ENCODE measurements at regions not wholly inside any gene's neighbourhood (a gene's known extent, or its start where the extent isn't known, plus 50 kb on each side); places are given as distances from the start of the nearest gene placed in this dataset.
"Not testable (repeated sequence)": the region's sequence is repeated elsewhere in the genome, so short reads cannot be mapped to it uniquely, and the experiment has no call there.

DNA sequence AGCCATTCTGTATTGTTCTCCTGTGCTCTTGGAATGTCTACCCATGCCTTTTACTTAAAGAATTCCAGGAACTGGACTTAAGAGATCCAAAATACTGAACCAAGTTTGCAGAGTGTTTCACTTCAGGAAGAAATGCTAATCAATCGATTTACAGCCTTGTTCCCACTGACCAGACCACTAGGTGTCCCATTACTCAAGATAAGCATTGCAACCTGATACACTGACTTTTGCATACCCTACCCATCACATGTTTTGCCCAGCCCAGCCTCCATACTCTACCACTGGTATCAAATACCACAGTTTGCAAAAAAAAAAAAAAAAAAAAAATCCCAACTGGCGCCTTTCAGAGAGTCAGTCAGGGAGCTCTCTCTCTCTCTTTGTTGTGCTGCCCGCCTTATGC lies 550.8 kb downstream of the CDH9 start:
- WGBS, 2 donors = 72 to 86% methylated on average over 3 of the region's 3 CpGs

DNA sequence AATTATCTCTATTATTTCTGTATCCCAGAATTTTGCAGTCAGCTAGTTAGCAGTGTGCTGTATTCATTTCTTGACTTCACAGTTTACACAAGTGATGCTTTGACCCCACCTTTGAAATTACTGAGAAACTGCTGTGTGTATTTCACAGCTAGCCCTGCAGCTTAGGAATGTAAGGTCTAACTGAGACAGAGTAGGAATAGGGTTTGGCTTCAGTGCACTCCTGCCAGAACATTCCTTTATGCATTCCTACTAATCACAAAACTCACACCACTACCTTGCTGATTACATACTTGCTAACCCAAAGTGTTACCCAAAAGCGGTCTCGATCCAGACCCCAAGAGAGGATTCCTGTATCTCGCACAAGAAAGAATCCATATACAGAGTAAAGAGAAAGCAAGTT lies 551.8 kb downstream of the CDH9 start:
- Histone ChIP-seq H3K4me1 (ENCODE audit: control insufficient read depth in 5 of 5, insufficient read depth in 5 of 5, low read length in 5 of 5) (peaks cover 0 to 3% (median 0%) of the 10 kb centered on the region in 5 donors), H3K27me3 (ENCODE audit: control insufficient read depth in 3 of 3, insufficient read depth in 3 of 3, low read length in 2 of 3) (no peaks in the 10 kb centered on the region), H3K27ac (ENCODE audit: low read depth in 1 of 2, low read length in 1 of 2) (no peak overlapping the region), H3K9me3 (ENCODE audit: control insufficient read depth in 4 of 4, insufficient read depth in 3 of 4, low read length in 3 of 4) (peaks cover 0 to 9% (median 0%) of the 10 kb centered on the region in 4 donors), H3K4me3 (no peak overlapping the region), H3K36me3 (ENCODE audit: control insufficient read depth in 4 of 4, insufficient read depth in 4 of 4, low read length in 4 of 4) (no peaks in the 10 kb centered on the region), H3K9ac (ENCODE audit: insufficient read depth in 1 of 2, low read length in 2 of 2) (no peak overlapping the region)
- no peak for TF ChIP-seq CTCF (IDR thresholded peaks at IDR 0.05; ENCODE audit: control extremely low read depth, extremely low read depth)
- DNase-seq = peak in 1 of 3 donors; percentile 3
- 72 to 76% methylated on average over 3 of the region's 3 CpGs for WGBS, 2 donors
- no peak for ATAC-seq (ENCODE audit: insufficient read depth, low FRiP score)

More for the DNA sequence above, 550.8 kb downstream of the CDH9 start:
- peaks cover 0 to 10% (median 0%) of the 10 kb centered on the region in 4 donors for H3K9me3 ChIP-seq (ENCODE audit: control insufficient read depth in 4 of 4, insufficient read depth in 3 of 4, low read length in 3 of 4)
- H3K4me3 ChIP-seq = no peak overlapping the region
- TF ChIP-seq CTCF (IDR thresholded peaks at IDR 0.05; ENCODE audit: control extremely low read depth, extremely low read depth) = no peak
- no peak for ATAC-seq (ENCODE audit: insufficient read depth, low FRiP score)
- no peaks in the 10 kb centered on the region for H3K36me3 ChIP-seq (ENCODE audit: control insufficient read depth in 4 of 4, insufficient read depth in 4 of 4, low read length in 4 of 4)
- peaks cover 0 to under 1% (median 0%) of the 10 kb centered on the region in 5 donors for H3K4me1 ChIP-seq (ENCODE audit: control insufficient read depth in 5 of 5, insufficient read depth in 5 of 5, low read length in 5 of 5)
- no peak overlapping the region for H3K9ac ChIP-seq (ENCODE audit: insufficient read depth in 1 of 2, low read length in 2 of 2)
- no peak for DNase-seq
- no peaks in the 10 kb centered on the region for H3K27me3 ChIP-seq (ENCODE audit: control insufficient read depth in 3 of 3, insufficient read depth in 3 of 3, low read length in 2 of 3)
- H3K27ac ChIP-seq (ENCODE audit: low read depth in 1 of 2, low read length in 1 of 2) = no peak overlapping the region

GRCh38 chr5:26485146-26485860 lies 553.1 kb downstream of the CDH9 start:
- not testable (repeated sequence) for H3K4me3 ChIP-seq; ATAC-seq (ENCODE audit: insufficient read depth, low FRiP score); DNase-seq; H3K4me1 ChIP-seq (ENCODE audit: control insufficient read depth in 5 of 5, insufficient read depth in 5 of 5, low read length in 5 of 5); H3K9ac ChIP-seq (ENCODE audit: insufficient read depth in 1 of 2, low read length in 2 of 2); H3K36me3 ChIP-seq (ENCODE audit: control insufficient read depth in 4 of 4, insufficient read depth in 4 of 4, low read length in 4 of 4); H3K27ac ChIP-seq (ENCODE audit: low read depth in 1 of 2, low read length in 1 of 2); H3K9me3 ChIP-seq (ENCODE audit: control insufficient read depth in 4 of 4, insufficient read depth in 3 of 4, low read length in 3 of 4); H3K27me3 ChIP-seq (ENCODE audit: control insufficient read depth in 3 of 3, insufficient read depth in 3 of 3, low read length in 2 of 3)
- 94 to 96% methylated on average over 44 to 46 of the region's 46 CpGs for WGBS, 2 donors

GRCh38 chr5:26482810-26483375 lies 555.5 kb downstream of the CDH9 start:
- ATAC-seq (ENCODE audit: insufficient read depth, low FRiP score) = peak; percentile 77
- Histone ChIP-seq H3K4me3 (no peak overlapping the region), H3K27me3 (ENCODE audit: control insufficient read depth in 3 of 3, insufficient read depth in 3 of 3, low read length in 2 of 3) (no peaks in the 10 kb centered on the region), H3K36me3 (ENCODE audit: control insufficient read depth in 4 of 4, insufficient read depth in 4 of 4, low read length in 4 of 4) (no peaks in the 10 kb centered on the region), H3K27ac (ENCODE audit: low read depth in 1 of 2, low read length in 1 of 2) (no peak overlapping the region), H3K4me1 (ENCODE audit: control insufficient read depth in 5 of 5, insufficient read depth in 5 of 5, low read length in 5 of 5) (peaks cover 0 to 3% (median 0%) of the 10 kb centered on the region in 5 donors), H3K9ac (ENCODE audit: insufficient read depth in 1 of 2, low read length in 2 of 2) (no peak overlapping the region), H3K9me3 (ENCODE audit: control insufficient read depth in 4 of 4, insufficient read depth in 3 of 4, low read length in 3 of 4) (no peaks in the 10 kb centered on the region)
- no peak for TF ChIP-seq CTCF (IDR thresholded peaks at IDR 0.05; ENCODE audit: control extremely low read depth, extremely low read depth)
- WGBS, 2 donors = 57 to 69% methylated on average over 2 of the region's 2 CpGs
- DNase-seq = peak in 2 of 3 donors; percentile 69 to 70
